ENCODE measurements at regions not wholly inside any gene's neighbourhood (a gene's known extent, or its start where the extent isn't known, plus 50 kb on each side); places are given as distances from the start of the nearest gene placed in this dataset.

DNA sequence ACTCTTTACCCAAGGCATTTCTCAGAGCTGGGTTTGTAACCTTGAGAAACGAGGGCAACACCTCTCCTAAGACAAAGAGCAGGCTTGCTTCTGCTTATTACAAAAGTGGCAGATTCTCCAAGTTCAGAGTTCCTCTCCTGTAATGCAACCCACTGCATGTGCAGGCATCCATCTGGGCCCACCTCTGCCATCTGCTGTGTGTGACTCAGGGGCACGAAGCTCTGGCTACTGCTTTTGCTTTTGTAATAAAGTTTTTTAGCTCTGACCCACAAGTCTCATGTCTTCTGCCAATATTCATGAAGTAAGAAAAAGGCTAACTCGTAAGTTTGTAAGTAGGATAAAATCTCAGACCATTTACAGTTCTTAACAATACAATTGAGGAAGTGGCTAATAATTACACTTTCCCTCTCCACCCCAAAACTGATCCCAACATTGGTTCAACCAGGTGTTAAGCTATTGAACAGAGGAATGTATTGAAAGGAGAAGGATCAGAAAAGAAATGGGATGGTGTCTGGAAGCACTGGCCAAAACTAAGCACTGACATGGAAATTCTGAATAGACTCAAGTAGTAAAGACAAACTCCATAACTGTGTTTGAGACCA lies 51.7 kb upstream of the SMLR1 start:
- DNase-seq (ENCODE audit: low read depth) = no peak
- no peaks in the 10 kb centered on the region for H3K36me3 ChIP-seq (ENCODE audit: control insufficient read depth, insufficient read depth, low read length)
- no peak for TF ChIP-seq CTCF (IDR thresholded peaks at IDR 0.05; ENCODE audit: insufficient read depth, low read length, poor library complexity, severe bottlenecking)
- no peaks in the 10 kb centered on the region for H3K27me3 ChIP-seq (ENCODE audit: control insufficient read depth, insufficient read depth, low read length)
- no peak overlapping the region for H3K4me3 ChIP-seq (ENCODE audit: low read depth, low read length)

DNA sequence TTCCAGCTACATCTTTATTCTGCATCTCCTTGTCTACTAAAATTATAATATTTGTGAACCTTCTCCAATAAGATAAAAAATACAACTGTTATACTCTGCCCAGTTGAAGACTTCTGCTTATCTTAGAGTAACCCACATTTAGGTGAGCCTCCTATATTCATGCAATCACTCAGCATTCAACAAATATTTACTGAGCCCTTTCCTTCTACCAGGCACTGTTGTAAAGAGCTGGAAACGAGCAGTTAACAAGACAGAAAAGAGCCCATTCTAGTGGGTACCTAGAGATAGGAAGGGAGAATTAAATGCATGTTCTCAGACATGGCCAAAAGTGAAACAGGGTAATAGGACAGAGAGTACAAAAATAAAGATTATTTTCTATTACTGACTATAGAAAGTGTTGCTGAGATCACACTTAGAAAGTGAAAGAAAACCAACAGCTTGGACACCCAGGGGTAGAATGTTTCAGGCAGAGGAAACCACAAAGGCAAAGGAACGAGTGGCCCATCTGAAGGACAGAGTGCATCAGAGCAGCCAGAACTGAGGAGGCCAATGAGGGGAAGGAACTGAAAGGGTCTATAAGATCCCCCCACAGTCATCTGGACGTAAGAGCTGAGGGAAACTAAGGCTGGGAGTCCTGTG lies 50.8 kb upstream of the SMLR1 start:
- TF ChIP-seq CTCF (IDR thresholded peaks at IDR 0.05; ENCODE audit: insufficient read depth, low read length, poor library complexity, severe bottlenecking) = no peak
- Histone ChIP-seq H3K27me3 (ENCODE audit: control insufficient read depth, insufficient read depth, low read length) (no peaks in the 10 kb centered on the region), H3K36me3 (ENCODE audit: control insufficient read depth, insufficient read depth, low read length) (no peaks in the 10 kb centered on the region)

More for the DNA sequence above, 50.8 kb upstream of the SMLR1 start:
- no peak for DNase-seq (ENCODE audit: low read depth)
- no peak overlapping the region for H3K4me3 ChIP-seq (ENCODE audit: low read depth, low read length)

Measured in kidney epithelial cell (primary cell).